Caki2 (cell line): ENCODE measurements at regions not wholly inside any gene's neighbourhood (a gene's known extent, or its start where the extent isn't known, plus 50 kb on each side); places are given as distances from the start of the nearest gene placed in this dataset.
"Not testable (repeated sequence)": the region's sequence is repeated elsewhere in the genome, so short reads cannot be mapped to it uniquely, and the experiment has no call there.

Source experiments
- DNase-seq: peaks from one replicate; pipeline ENCODE4 v3.0.0-alpha.2; 2015; ENCODE audit warnings: low read depth
- in situ Hi-C: cut with HindIII; loops from 2 replicates; pipeline ENCODE4 v1.10.0; 2016; ENCODE audit warnings: low sequenced_read_pairs, low pct_unique_long_range_greater_than_20kb, mixed read lengths

DNA sequence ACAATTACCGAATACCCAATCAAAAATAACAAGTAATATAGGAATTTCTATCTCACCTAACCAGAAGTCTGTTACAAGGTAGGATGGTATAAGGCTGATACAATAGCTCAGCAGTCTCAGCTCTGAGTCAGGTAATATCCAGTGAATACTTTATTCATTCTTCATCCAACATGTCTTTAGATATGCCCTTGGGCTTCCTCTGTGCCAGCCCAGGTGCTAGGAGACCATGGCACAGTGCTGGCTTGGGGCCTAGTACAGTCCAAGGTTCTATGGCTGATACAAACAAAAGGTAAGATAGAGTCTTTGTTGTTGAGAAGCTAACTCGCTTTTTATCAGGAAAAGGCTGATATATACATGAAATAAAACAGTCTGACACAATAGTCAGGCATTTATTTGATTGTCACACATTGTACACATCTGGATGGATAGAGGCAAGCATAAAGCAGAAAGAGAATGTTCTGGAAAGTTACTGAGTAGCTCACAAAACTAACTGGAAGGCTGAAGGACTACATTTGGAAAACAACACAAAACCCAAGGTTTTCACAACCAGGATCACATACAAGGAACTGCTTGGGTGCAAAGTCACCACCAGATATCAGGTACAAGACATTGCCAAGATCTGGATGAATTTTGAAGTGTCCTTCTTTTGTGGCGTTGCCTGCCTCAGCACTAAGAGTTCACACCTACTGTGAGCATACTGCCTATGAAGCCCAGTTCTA, 110.4 kb upstream of the SCAF8 start:
- no peak for DNase-seq
- in situ Hi-C loops: no loop called here

GRCh38 chr6:154623391-154623790, 109.8 kb upstream of the SCAF8 start:
- in situ Hi-C loops: no loop called here
- DNase-seq: no peak

DNA sequence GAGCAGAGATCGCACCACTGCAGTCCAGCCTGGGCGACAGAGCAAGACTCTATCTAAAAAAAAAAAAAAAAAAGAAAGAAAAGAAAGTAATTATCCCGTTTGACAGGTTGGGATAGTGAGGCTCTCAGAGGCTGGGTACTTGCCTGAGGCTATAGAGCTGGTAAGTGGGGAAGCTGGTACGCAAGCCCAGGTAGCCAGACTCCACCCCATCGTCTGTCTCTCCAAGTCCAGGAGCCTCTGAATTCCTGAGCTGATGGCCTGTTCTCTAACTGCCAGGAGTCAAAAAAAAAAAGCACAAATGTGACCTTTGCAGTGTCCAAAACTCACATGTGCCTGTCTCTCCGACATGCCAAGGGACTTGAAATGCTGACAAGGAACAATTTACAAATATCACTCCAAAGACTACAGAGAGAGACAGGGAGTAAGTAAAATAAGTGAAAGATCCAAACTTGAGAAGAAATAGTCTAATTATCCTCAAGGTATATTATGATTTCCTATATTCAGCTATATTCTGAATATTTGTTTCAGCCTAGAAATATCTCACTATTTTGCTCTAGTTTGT, 109.1 kb upstream of the SCAF8 start:
- in situ Hi-C loops: no loop called here
- no peak for DNase-seq

GRCh38 chr6:154624727-154625126, 108.5 kb upstream of the SCAF8 start:
- DNase-seq, in situ Hi-C loops: not testable (repeated sequence)

DNA sequence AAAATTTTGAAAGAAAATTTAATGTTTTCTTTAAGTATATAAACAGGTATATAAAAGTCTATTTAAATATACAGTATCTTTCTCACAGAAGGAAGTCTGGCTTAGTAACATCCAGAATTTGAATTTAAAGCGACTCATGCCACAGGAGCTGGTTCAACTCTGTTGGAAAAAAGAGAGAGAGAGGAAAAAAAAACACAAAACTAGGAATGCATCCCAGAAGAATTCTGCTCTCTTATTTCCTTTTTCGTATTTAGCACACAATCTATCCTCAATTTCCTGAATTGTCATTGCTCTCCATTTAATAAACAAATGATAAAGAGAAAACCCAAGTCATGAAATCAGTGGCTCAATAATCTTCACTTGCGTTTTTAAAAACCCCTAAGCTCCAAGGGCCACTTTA, 107.5 kb upstream of the SCAF8 start:
- no peak for DNase-seq
- in situ Hi-C loops: no loop called here

- in situ Hi-C loops: no loop called here
- DNase-seq: no peak
Measured at GRCh38 chr6:154629127-154629526, 104.1 kb upstream of the SCAF8 start.

GRCh38 chr6:154632119-154632518, 101.1 kb upstream of the SCAF8 start:
- in situ Hi-C loops: no loop called here

DNA sequence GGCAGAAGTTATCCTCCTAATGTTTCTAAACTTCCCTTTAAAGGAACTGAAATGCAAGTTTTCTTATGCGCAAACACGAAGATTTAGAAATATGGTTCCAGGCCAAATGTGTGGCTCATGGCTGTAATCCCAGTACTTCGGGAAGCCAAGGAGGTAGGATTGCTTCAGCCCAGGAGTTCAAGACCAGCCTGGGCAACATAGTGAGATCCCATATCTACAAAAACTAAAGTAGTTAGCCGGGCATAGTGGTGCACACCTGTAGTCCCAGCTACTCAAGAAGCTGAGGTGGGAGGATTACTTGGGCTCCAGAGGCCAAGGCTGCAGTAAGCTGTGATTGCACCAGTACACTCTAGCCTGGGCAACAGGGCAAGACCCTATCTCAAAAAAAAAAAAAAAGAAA, 95.8 kb upstream of the SCAF8 start:
- DNase-seq: no peak
- in situ Hi-C loops: no loop called here

More at GRCh38 chr6:154632119-154632518, 101.1 kb upstream of the SCAF8 start:
- no peak for DNase-seq

- DNase-seq: peak; percentile 42
- in situ Hi-C loops: no loop called here
Measured at GRCh38 chr6:154638369-154638768, 94.8 kb upstream of the SCAF8 start.

- in situ Hi-C loops, DNase-seq: not testable (repeated sequence)
Measured at GRCh38 chr6:154639196-154639595, 94.0 kb upstream of the SCAF8 start.

DNA sequence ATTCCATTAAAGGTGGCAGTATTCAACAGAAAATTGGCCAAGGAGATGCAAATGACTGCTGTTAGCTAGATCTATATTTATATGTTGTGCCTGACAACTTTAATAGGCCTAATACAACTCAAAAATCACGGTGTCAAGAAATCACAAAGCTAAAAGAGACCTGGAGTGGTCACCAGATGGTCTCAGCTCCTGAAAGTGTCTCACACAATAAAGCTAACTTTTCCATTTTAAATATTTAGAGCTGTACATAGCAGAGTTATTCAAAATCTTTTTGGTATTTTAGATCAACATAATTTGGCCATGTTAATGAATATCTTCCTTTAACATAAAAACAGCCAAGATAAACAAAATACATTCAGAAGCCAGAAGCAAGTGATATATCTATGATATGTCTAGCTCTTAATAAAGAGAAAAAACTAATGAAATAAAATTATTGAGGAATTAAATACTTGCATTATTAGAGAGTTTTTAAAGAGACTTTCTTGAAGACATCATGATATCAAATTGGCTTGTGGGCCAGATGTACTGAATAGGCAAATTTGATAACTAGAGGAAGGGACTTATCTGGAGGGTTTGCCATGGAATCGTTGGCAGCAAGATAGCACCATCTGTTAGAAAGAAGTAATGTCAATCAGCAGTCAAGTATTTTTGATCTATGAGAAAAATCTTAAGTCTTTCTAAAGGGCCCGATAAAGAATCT, 84.9 kb upstream of the SCAF8 start:
- DNase-seq: no peak
- in situ Hi-C loops: no loop called here

GRCh38 chr6:154648888-154649205, 84.4 kb upstream of the SCAF8 start:
- DNase-seq: no peak
- in situ Hi-C loops: no loop called here

- DNase-seq: no peak
- in situ Hi-C loops: no loop called here
Measured at GRCh38 chr6:154649721-154650120, 83.5 kb upstream of the SCAF8 start.

GRCh38 chr6:154650351-154650750, 82.9 kb upstream of the SCAF8 start:
- no peak for DNase-seq
- in situ Hi-C loops: no loop called here

DNA sequence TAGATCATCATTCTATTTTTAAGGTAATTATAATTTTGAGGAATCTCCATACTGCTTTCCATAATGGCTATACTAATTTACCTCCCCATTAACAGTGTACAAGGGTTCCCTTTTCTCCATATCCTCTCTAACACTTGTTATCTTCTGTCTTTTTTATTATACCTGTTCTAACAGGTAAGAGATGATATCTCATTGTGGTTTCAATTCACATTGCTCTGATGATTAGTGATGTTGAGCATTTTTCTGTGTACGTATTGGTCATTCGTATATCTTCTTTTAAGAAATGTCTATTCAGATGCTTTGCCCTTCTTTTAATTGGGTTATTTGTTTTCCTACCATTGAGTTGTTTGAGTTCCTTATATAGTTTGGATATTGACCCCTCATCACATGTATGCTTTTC, 81.6 kb upstream of the SCAF8 start:
- in situ Hi-C loops: no loop called here
- DNase-seq: no peak

- in situ Hi-C loops: no loop called here
- DNase-seq: no peak
Measured at GRCh38 chr6:154653385-154653784, 79.8 kb upstream of the SCAF8 start.

GRCh38 chr6:154653853-154654252, 79.4 kb upstream of the SCAF8 start:
- in situ Hi-C loops: no loop called here
- peak; percentile 67 for DNase-seq

- DNase-seq: no peak
- in situ Hi-C loops: no loop called here
Measured at GRCh38 chr6:154656660-154657059, 76.6 kb upstream of the SCAF8 start.

GRCh38 chr6:154661768-154662167, 71.4 kb upstream of the SCAF8 start:
- no peak for DNase-seq
- in situ Hi-C loops: no loop called here

DNA sequence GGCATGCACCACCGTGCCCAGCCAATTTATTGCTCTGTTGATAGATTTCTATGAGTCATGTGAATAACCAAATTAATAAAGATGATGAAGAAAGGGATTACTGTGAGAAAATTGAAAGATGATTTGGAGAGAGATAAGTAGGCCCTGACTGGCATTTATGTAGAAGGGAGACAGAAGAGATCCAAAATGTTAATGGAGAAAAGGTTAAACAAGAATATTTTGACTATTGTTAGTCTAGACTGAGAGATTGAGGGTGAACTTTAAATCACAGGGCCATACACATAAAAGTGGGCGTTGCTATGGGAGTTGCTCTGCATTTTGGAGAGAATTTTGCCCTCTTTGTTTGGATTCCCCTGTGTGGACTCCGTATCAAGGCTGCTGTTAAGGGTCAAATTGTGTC, 68.9 kb upstream of the SCAF8 start:
- in situ Hi-C loops: no loop called here
- DNase-seq: no peak
